ENCODE measurements at regions not wholly inside any gene's neighbourhood (a gene's known extent, or its start where the extent isn't known, plus 50 kb on each side); places are given as distances from the start of the nearest gene placed in this dataset.

DNA sequence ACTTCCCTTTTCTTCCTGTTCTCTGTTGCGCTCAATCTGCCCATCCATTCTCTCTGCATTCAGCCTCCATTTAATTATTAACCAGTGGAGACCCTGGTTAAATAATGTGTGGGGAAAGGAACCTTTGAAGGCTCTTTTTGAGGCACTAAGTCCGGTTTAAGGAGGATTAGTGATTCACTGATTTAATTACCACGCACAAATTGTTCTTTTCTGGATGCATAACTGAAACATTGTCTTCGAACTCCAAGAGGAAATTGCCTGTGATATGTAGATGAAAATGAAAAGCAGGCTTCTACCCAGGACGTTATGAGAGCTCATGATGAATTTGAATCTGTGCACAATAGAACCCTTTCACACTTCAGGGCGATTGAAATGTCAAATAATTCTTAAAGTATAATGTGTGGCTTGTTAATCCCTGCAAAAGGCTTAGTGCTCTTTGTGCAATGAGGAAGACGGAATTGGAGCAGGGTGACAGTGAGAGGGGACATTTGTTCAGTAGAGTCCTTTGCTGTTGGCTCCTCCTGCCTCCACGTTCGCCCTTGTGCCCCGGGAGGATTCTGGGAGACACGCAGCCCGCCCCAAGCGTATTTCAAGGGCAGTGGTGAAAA, 51.1 kb upstream of the ZNF236 start:
- no peak for DNase-seq (ENCODE audit: low read depth)
- no peak overlapping the region for H3K4me3 ChIP-seq (ENCODE audit: low read depth, low read length)

DNA sequence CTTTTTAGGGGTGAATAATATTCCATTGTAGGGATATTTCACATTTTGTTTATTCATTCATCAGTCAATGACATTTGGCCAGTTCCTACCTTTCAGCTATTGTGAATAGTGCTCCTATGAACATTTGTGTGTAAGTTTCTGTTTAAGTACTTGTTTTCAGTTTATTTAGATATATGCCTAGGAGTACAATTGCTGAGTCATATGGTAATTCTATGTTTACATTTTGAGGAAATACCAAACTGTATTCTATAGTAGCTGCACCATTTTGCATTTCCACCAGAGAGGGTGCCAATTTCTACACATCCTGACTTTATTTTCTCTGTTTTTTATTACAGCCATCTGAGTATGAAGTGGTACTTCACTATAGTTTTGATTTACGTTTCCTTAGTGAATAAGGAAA, 54.4 kb upstream of the ZNF236 start:
- DNase-seq (ENCODE audit: low read depth), result no peak
- H3K4me3 ChIP-seq (ENCODE audit: low read depth, low read length), result no peak overlapping the region

DNA sequence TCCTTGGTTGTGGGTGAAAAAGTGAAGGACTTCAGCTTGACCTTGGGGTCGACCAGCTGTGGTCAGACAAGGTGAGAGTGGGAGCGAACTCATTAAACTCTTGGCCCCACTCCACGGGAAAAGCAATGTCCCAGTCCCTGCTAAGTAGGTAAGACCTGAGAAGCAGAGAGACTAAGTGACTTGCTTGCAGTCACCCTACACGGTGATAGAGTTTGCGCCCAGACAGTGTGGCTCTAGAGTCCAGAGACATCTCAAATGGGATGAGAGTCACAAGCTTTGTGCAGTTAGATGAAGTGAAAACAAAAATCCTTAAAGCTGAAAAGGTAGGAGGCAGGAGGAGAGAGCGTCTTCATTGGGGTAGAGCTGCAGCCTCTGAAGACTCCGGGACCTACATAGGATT, 55.9 kb upstream of the ZNF236 start:
- H3K4me3 ChIP-seq (ENCODE audit: low read depth, low read length), result no peak overlapping the region
- DNase-seq (ENCODE audit: low read depth), result no peak

DNA sequence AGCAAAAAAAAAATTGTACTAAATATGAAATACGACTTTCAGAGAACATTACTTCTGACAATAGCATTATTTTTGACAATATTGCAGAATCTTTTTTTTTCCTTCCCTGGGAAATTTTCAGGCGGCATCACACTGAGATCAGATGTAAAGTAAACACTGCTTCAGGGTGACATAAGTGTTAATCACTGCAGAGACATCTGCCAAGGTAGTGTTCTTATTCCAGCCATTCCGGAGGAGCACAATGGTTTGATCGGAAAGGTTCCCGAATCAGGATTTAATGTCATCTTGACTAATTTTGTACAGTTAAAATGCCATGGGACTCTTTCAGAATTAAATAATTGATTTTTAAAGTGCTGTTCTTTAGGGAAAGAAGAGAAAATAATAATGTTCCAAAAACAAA, 56.7 kb upstream of the ZNF236 start:
- no peak for DNase-seq (ENCODE audit: low read depth)
- no peak overlapping the region for H3K4me3 ChIP-seq (ENCODE audit: low read depth, low read length)

DNA sequence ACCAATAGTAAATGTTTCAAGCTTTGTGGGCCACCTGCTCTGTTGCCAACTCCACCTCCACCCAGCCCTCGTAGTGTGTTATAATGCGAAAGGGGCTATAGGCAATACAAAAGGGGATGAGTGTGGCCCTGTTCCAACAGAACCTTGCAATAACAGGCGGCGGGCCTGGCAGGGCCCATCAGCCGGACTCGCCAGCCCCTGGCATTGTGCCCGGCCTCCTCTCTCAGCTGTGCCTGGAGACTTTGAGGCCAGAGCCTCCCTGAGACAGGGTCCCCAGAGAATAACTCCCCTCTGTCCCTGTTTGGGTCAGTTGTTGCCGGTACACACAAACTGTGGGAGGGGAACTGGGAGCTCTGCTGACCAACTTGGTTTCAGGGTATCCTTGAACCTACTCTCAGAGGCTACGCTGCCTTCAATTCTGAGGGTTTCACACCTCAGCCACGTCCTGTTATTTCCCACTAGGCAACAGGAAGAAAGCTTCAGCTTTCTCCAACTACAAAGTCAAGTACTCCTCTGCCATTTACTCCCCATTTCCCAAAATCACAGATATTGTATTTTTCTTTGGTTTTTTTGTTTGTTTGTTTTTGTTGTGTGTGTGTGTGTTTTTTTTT, 58.0 kb upstream of the ZNF236 start:
- H3K4me3 ChIP-seq (ENCODE audit: low read depth, low read length), result no peak overlapping the region
- no peak for DNase-seq (ENCODE audit: low read depth)

DNA sequence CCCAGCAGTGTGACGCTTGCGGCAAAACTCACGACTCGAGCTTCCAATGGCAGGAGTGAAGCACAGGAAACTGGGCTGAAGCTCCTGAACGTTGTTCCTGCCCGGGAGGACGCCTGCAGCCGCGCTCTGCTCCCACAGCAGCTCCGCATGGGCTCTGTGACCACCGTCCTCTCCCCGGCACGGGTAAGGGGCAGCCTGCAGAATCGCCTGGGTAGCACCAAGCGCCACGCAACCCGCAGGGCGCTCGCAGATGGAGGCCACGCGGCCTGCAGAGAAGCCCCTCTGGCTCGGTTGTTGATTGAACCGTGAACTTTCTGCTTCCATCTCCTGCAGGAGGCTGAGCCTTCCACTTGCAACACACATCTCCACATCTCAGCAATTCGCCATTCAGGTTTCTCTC, 63.3 kb upstream of the ZNF236 start:
- DNase-seq (ENCODE audit: low read depth), result no peak

DNA sequence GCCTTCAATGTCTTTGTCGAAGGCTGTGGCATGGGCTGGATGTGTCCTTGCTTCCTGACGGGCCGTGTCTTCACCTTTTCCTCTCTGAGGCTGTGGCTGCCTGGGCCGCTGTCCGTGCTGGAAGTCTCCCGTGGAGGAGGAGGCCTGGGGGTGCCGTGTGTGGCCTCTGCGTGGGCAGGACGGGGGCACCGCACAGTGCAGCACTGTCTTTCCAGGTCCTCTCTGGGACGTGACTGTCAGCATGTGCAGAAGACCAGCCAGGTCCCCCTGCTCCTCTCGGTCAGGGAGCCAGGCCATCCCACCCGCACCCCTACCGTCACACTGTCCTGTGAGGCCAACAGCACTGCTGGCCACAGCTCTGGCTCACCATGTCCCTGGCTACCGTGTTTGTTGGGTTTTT, 64.4 kb upstream of the ZNF236 start:
- no peak overlapping the region for H3K4me3 ChIP-seq (ENCODE audit: low read depth, low read length)
- DNase-seq (ENCODE audit: low read depth), result no peak

More for the DNA sequence above, 63.3 kb upstream of the ZNF236 start:
- H3K4me3 ChIP-seq (ENCODE audit: low read depth, low read length), result no peak overlapping the region

DNA sequence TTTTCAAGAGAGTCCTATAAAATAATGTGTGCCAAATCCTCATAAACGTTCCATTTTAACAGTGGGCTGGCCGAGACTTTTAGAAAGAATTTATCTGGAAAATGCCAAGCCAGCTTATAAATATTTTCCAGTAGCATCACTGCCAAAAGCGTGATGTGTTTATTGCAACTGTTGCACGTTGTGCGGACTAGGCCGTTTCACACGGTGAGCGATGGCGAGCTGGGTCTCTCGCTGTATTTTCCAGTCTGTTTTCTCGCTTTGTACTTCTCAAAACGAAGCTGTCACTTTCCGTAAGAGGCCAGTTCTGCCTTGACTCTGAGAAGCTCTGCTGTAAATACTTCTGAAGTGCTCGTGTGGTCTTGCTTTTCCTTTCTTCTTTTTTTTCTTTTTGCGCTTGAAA, 65.0 kb upstream of the ZNF236 start:
- no peak overlapping the region for H3K4me3 ChIP-seq (ENCODE audit: low read depth, low read length)
- DNase-seq (ENCODE audit: low read depth), result no peak

DNA sequence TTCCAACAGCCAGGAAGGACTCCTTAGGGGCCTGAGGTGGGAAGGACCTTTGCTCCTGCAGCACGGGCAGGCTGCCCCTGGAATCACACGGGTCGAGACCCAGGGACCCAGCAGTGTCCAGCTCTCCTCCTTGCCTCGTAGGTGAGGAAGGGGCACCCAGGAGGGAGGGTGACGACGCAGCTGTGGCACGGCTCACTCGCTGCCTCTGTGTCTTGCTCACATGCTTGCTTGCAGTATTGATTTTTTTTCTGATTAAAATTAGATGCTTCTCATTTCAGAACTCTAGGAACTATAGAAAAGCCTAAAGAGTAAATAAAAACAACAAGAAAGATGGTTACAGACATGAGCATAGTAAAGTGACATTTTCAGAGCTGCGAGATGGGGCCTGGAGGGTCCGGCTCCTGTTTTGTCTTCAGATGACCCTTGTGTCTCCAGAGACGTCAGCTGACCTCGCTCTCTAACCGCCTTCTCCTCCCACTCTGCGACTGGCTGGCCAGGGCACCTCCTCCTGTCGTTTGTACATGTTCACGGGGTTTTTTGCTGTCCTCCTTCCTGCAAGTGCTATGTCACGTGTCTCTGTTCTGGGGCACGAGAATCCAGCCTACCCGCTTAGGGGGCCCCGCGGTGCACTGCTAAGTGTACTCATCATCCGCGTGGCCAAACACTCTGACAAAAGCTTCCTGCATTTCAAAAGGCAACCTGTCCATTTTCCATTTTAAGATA, 65.7 kb upstream of the ZNF236 start:
- no peak for DNase-seq (ENCODE audit: low read depth)

DNA sequence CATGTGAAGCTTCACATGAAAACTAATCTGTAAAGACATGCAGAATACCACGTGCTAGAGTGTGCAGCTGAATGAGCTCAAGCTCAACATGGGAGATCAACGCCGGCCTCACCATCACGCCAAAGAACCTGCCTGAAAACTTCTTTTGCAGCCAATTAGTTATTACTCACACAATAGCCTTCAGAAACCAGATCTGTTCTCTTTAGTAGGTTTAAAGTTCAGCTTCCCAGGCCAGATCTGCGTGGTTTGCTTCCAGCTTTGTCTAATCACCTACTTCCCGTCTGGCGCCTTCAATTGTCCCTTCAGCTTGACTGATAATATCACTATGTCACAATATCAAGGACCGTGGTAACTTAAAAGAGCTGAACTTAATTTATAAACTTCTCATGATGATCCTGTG, 68.0 kb upstream of the ZNF236 start:
- no peak for DNase-seq (ENCODE audit: low read depth)
- no peak overlapping the region for H3K4me3 ChIP-seq (ENCODE audit: low read depth, low read length)

More for the DNA sequence above, 65.7 kb upstream of the ZNF236 start:
- H3K4me3 ChIP-seq (ENCODE audit: low read depth, low read length), result no peak overlapping the region

DNA sequence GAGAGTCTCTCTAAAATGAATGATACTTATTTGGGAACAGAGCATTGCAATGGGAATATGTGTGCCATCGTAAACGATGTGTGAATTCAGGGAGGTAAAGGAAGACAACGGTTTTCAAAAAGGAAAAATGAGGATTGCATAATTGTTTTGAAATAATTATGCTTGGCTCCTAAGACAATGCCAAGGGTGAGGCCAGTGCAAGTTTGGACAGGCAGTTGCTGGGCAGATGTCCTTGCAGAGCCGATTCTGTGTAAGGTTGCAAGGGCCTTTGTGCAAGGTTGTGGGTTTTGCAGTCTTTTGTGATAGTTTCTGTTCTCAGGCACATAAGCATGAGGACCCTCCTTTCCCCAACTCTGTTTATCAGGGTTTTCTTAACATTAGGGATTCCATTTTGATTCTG, 70.0 kb upstream of the ZNF236 start:
- DNase-seq (ENCODE audit: low read depth), result no peak

DNA sequence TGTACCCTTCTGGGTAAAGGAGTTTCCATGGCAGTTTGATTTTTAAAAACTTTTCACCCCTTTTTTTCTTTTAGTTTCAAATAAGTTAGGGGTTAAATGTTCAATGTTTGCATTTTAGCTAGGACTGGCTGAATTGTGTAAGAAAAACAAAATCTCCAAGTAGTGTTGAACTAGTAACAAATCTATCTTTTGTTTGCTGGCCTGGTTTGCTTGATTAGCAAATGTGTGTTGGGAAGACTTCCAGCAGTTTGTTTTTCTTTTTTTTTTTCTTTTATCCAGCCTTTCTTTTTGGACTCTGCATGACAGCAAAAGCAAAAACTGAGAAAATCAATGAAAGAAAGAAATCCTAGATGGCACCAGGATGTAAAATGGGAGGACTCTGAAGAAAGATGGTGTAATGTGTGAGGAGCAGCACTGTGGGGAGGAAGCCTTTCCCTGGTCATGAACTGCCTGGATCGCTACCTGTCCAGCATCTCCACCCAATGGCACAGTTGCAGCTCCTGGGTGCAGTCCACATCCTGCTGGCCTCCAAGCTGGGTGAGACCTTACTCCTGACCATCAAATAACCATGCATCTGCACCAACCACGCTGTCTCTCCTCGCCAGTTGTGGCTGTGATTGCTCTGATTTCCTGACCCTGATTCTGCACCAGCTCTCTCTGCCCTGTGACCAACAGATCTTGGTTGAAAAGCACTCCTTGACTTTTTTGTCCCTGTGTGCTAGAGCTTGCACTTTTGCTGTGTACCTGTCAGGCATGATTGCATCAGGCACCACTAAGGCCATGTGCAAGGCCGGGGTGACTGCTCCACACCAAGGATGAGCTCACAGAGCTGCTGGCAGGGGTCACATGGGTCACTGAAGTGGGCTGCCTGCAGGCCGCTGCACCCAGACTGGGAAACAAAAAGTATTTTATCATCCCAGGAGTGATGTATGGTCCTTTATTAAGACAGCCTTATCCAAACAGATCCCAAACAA, 71.2 kb upstream of the ZNF236 start:
- DNase-seq (ENCODE audit: low read depth), result no peak
- H3K4me3 ChIP-seq (ENCODE audit: low read depth, low read length), result no peak overlapping the region

More for the DNA sequence above, 70.0 kb upstream of the ZNF236 start:
- H3K4me3 ChIP-seq (ENCODE audit: low read depth, low read length), result no peak overlapping the region

DNA sequence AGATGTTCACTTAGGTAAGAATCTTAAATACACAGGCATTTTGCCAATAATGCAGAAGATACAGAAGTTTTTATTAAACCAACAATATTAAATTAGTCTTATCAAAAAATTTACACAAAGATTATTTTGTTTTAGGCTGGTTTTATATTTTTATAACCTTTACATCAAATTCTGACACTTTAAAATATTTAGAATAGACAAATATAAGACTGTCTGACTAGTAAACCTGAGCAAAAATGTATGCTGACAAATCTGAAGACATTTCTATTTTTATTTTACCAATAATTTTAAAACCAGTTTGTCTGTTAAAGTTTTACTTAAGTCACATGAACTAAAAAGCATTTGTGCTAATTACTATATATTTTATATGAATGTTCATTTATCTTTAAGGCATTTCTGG, 72.1 kb upstream of the ZNF236 start:
- no peak for DNase-seq (ENCODE audit: low read depth)
- no peak overlapping the region for H3K4me3 ChIP-seq (ENCODE audit: low read depth, low read length)

DNA sequence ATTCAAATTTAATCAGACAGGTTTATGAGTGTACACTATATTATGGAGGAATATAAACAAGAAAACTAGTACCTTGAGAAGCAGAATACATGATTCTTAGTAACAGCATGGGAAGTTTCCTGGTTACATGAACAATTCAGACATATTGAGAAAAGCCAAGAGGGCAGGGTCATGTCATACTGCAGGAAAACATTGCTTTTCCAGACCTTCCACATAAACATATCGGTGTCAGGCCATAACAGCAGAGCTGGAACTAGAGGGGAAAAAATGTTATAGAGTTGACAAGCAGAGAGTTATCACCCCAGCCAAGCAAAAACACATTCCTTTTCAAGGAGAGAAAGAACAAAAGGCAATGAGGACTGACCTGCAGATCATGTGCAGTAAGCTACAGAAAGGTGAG, 74.7 kb upstream of the ZNF236 start:
- no peak for DNase-seq (ENCODE audit: low read depth)
- H3K4me3 ChIP-seq (ENCODE audit: low read depth, low read length), result no peak overlapping the region

DNA sequence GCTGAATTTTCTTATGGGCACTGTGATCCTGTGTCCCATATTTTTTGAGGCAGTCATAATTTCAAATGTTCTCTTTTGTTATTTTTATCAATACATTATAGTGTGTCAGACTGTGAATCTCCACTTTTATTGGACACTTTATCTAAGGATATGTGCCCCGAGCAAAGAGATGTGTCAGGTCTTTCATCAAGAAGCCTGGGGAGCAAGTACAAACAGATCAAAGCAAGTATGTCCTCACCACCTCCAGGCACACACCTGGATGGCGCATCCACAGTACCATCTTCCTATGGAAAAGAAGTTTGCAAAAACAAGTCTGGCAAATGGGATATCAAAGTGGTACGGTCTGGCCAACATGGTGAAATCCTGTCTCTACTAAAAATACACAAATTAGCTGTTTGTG, 81.0 kb upstream of the ZNF236 start:
- no peak for DNase-seq (ENCODE audit: low read depth)
- H3K4me3 ChIP-seq (ENCODE audit: low read depth, low read length), result no peak overlapping the region

DNA sequence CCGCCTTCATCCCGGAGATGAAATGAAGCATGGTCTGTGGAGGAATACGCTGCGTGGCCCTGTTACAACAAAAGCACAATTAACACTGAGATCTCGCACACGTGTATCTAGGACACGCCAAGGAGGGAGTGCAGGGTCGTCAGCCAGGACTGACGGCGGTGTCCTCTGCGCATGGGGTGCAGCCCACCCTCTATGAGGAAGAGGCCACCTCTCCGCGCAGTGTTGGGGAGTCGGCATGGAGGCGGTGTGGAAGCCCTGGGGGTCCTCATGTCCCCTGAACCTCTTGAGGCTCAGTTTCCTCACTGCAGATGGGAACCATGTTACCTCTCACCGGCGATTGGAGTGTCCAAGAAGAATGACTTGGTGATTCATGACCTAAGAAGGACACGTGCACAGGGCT, 86.0 kb upstream of the ZNF236 start:
- no peak overlapping the region for H3K4me3 ChIP-seq (ENCODE audit: low read depth, low read length)
- no peak for DNase-seq (ENCODE audit: low read depth)

DNA sequence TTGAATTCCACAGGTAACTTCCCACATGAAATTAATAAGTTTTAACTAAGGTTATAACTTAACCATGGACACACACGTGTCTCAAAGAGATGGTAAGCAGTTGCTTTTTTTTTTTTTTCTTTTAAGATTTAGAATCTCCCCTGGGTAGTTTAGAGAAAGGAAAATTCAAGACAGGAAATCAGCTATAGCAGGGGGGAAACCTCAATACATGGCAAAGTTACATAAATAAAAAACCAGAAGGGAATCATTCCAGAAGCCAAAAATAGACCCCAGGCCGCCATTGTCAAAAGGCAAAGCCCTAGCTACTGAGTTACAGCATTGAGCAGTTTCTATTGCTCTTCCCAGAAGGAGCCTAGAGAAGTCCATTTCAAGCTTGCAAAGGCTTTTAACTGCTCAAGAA, 91.5 kb upstream of the ZNF236 start:
- DNase-seq (ENCODE audit: low read depth), result no peak
- H3K4me3 ChIP-seq (ENCODE audit: low read depth, low read length), result no peak overlapping the region

DNA sequence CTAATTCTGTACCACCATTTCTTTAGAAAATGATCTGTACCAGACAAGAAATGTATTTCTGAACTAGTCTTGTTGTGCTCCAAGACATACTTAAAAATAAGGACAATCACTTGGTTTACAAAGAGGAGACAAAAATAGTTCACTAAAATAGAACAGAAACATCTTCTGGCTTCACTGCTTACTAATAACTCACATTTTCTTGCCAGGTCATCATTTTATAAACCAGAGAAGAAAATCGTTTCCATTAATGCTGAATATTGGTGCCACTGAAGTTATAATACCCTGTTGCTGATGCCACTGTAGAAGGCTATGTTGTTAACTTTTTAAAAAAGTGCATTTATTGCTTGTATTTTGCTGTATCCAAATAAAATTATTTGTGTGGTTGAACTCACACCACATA, 94.8 kb upstream of the ZNF236 start:
- DNase-seq (ENCODE audit: low read depth), result no peak
- no peak overlapping the region for H3K4me3 ChIP-seq (ENCODE audit: low read depth, low read length)

DNA sequence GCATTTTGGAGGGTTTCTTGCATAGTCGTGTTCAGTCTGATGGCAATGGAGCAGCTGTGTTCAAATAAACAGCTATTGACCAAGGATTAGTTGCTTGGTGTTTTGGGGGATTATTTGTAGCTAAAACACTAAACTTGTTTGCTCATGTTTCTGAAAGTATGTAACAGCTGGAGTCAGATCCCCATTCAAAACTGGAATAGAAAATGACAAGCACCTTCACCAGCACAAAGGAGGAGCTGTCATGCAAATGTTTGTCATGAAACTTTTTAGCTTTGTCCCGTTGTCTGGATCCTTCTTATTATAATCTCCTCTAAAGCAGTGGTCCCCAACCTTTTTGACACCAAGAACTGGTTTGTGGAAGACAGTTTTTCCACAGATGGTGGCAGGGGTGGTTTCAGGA, 96.9 kb upstream of the ZNF236 start:
- DNase-seq (ENCODE audit: low read depth), result no peak
- no peak overlapping the region for H3K4me3 ChIP-seq (ENCODE audit: low read depth, low read length)
